K562 (cell line): ENCODE measurements at regions not wholly inside any gene's neighbourhood (a gene's known extent, or its start where the extent isn't known, plus 50 kb on each side); places are given as distances from the start of the nearest gene placed in this dataset.

Source experiments
- GABPA ChIP-seq: fragments of 200-800 bp; sonication (Bioruptor generic); conservative IDR thresholded peaks from 2 replicates; pipeline ENCODE4 v1.6.1; 2016; ENCODE audit warnings: low read depth, missing genetic modification characterization, missing compliant biosample characterization
- POLR2A ChIP-seq: fragments of 450-650 bp; conservative IDR thresholded peaks from 2 replicates; pipeline ENCODE4 v1.6.1; 2016
- ZFP91 ChIP-seq: sonication (generic); formaldehyde crosslinking; IDR thresholded peaks from 2 replicates; pipeline ENCODE4 v1.8.0; 2022; ENCODE audit warnings: mild to moderate bottlenecking, missing genetic modification reagents

GRCh38 chr3:31213869-31214486, 318.7 kb upstream of the STT3B start:
- no peak for TF ChIP-seq ZFP91
- TF ChIP-seq POLR2A, result no peak
- no peak; the same call in 1 of the 2 replicates for TF ChIP-seq GABPA (tag)
